ENCODE measurements at regions not wholly inside any gene's neighbourhood (a gene's known extent, or its start where the extent isn't known, plus 50 kb on each side); places are given as distances from the start of the nearest gene placed in this dataset.

DNA sequence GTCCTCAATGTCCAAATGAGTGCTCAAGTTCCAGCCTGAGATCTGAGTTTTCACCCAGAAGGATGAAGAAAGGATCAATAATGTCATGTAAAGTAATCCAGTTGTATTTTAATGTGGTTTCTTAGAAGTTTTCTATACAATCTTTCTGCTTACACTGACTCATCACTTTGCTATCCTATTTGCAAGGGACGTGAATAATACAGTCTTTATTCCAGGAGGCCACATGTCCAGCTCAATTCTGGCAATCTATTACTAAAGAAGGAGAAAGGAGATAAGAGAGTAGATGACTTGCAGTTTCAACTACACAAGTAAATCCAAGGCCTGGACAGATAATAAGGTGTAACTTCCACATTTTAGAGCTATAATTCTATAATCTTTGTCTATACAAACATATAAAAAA is 601.1 kb upstream of the SETBP1 start:
- TF ChIP-seq, protein P1, sequence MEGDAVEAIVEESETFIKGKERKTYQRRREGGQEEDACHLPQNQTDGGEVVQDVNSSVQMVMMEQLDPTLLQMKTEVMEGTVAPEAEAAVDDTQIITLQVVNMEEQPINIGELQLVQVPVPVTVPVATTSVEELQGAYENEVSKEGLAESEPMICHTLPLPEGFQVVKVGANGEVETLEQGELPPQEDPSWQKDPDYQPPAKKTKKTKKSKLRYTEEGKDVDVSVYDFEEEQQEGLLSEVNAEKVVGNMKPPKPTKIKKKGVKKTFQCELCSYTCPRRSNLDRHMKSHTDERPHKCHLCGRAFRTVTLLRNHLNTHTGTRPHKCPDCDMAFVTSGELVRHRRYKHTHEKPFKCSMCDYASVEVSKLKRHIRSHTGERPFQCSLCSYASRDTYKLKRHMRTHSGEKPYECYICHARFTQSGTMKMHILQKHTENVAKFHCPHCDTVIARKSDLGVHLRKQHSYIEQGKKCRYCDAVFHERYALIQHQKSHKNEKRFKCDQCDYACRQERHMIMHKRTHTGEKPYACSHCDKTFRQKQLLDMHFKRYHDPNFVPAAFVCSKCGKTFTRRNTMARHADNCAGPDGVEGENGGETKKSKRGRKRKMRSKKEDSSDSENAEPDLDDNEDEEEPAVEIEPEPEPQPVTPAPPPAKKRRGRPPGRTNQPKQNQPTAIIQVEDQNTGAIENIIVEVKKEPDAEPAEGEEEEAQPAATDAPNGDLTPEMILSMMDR (IDR thresholded peaks at IDR 0.05 in 4 of 5, conservative IDR thresholded peaks at IDR 0.05 in 1 of 5) = no peak
- no peak for TF ChIP-seq POLR2A (IDR thresholded peaks at IDR 0.05)
- Histone ChIP-seq H3K9me3 (no peaks in the 10 kb centered on the region), H3K4me3 (no peak overlapping the region), H3K27ac (no peak overlapping the region), H3K36me3 (no peaks in the 10 kb centered on the region), H3K27me3 (no peaks in the 10 kb centered on the region), H3K4me1 (no peaks in the 10 kb centered on the region)
- no peak for ATAC-seq
- no peak for DNase-seq
- in situ Hi-C loops (cut with MboI; ENCODE audit: low sequenced_read_pairs in 4 of 4) = no loop called here
- intact Hi-C loops (cut with DNase I; ENCODE audit: low total_unique reads) = no loop called here

DNA sequence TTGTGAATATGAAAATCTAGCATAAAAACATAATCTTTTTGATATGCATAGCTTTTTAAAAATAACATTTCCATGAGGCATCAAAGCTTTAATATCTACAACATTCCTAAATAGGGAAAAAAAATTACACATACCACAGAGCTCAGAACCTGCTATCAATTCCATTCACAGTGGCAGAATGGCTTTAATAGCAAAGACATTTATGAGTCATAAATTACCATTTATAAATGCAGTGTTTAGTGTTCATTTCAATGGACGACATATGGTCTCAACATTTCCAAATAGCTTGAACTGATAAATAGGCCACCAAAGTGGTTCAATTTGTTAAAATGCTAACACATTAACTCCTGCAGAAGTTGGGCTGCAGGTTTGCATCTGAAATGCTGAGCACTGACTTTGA is 600.6 kb upstream of the SETBP1 start:
- no peaks in the 10 kb centered on the region for H3K36me3 ChIP-seq
- TF ChIP-seq, protein P1 (IDR thresholded peaks at IDR 0.05 in 4 of 5, conservative IDR thresholded peaks at IDR 0.05 in 1 of 5) = no peak
- in situ Hi-C loops (cut with MboI; ENCODE audit: low sequenced_read_pairs in 4 of 4) = no loop called here
- H3K4me1 ChIP-seq = no peaks in the 10 kb centered on the region
- ATAC-seq = no peak
- no peak for DNase-seq
- no peak overlapping the region for H3K27ac ChIP-seq
- no peaks in the 10 kb centered on the region for H3K9me3 ChIP-seq
- no peaks in the 10 kb centered on the region for H3K27me3 ChIP-seq
- H3K4me3 ChIP-seq = no peak overlapping the region
- intact Hi-C loops (cut with DNase I; ENCODE audit: low total_unique reads) = no loop called here

DNA sequence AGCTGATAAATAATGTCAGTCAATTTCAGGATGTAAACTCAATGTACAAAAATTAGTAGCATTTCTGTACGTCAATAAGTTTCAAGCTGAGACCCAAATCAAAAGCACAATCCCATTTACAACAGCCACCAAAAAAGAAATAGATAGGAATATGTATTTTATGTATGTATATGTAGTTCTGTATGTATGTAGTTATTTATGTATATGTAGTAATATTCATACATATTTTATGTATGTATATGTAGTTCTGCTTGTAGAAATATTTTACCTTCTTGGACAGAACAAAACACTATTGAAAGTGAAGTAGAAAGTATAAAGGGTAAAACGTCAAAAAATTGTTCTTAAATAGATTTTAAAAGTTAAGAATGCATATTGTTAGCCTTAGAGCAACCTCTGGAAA is 591.0 kb upstream of the SETBP1 start:
- DNase-seq (no peak), ATAC-seq (no peak)
- in situ Hi-C loops (cut with MboI; ENCODE audit: low sequenced_read_pairs in 4 of 4) = no loop called here
- Histone ChIP-seq H3K27me3 (no peaks in the 10 kb centered on the region), H3K4me3 (no peak overlapping the region), H3K27ac (no peak overlapping the region), H3K36me3 (no peaks in the 10 kb centered on the region), H3K9me3 (no peaks in the 10 kb centered on the region), H3K4me1 (no peaks in the 10 kb centered on the region)
- intact Hi-C loops (cut with DNase I; ENCODE audit: low total_unique reads) = no loop called here
- TF ChIP-seq POLR2A (IDR thresholded peaks at IDR 0.05) = no peak
- TF ChIP-seq, protein P1 (IDR thresholded peaks at IDR 0.05 in 4 of 5, conservative IDR thresholded peaks at IDR 0.05 in 1 of 5) = no peak

DNA sequence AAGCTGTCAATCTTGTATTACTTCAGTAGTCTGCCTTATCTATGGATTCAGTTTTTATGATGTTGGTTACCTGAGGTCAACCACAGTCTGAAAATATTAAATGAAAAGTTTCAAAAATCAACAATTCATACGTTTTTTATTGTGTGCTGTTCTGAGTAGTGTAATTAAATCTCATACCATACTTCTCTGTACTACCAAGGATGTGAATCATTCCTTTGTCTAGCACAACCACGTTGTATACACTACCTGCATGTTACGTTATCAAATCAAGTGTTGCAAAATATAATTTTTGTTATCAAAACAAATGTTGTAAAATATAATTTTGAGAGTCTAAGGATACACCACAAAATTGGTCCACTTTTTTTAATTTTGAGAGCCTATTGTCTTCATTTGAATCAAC is 590.2 kb upstream of the SETBP1 start:
- no peak overlapping the region for H3K27ac ChIP-seq
- H3K9me3 ChIP-seq = no peaks in the 10 kb centered on the region
- no peak for TF ChIP-seq POLR2A (IDR thresholded peaks at IDR 0.05)
- TF ChIP-seq, protein P1 (IDR thresholded peaks at IDR 0.05 in 4 of 5, conservative IDR thresholded peaks at IDR 0.05 in 1 of 5) = no peak
- ATAC-seq = no peak
- no peak overlapping the region for H3K4me3 ChIP-seq
- H3K27me3 ChIP-seq = no peaks in the 10 kb centered on the region
- H3K36me3 ChIP-seq = no peaks in the 10 kb centered on the region
- DNase-seq = no peak
- intact Hi-C loops (cut with DNase I; ENCODE audit: low total_unique reads) (no loop called here), in situ Hi-C loops (cut with MboI; ENCODE audit: low sequenced_read_pairs in 4 of 4) (no loop called here)
- H3K4me1 ChIP-seq = no peaks in the 10 kb centered on the region

DNA sequence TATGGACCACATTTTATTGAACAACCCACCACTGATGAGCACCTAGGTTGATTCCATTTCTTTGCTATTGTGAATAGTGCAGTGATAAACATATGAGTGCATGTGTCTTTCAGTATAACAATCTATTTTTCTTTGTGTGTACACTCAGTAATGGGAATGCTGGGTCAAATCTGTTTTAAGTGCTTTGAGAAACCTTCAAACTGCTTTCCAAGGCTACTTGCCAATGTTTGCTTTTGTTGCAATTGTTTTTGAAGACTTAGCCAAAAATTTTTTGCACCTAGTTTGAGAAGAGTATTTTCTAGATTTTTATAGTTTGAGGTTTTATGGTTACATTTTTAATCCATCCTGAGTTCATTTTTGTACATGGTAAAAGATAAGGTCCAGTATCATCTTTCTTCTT is 587.4 kb upstream of the SETBP1 start:
- no peak overlapping the region for H3K27ac ChIP-seq
- in situ Hi-C loops (cut with MboI; ENCODE audit: low sequenced_read_pairs in 4 of 4) = no loop called here
- TF ChIP-seq, protein P1 (IDR thresholded peaks at IDR 0.05 in 4 of 5, conservative IDR thresholded peaks at IDR 0.05 in 1 of 5) = no peak
- TF ChIP-seq POLR2A (IDR thresholded peaks at IDR 0.05) = no peak
- no peaks in the 10 kb centered on the region for H3K9me3 ChIP-seq
- intact Hi-C loops (cut with DNase I; ENCODE audit: low total_unique reads) = no loop called here
- no peak overlapping the region for H3K4me3 ChIP-seq
- ATAC-seq (no peak), DNase-seq (no peak)
- H3K4me1 ChIP-seq = no peaks in the 10 kb centered on the region
- H3K36me3 ChIP-seq = no peaks in the 10 kb centered on the region
- H3K27me3 ChIP-seq = no peaks in the 10 kb centered on the region
